Endodermal cell (in vitro differentiated cells): ENCODE measurements at regions not wholly inside any gene's neighbourhood (a gene's known extent, or its start where the extent isn't known, plus 50 kb on each side); places are given as distances from the start of the nearest gene placed in this dataset.

Experiments
- DNase-seq: peaks from one replicate; pipeline ENCODE4 v3.0.0-alpha.2; 2017
- H3K27ac ChIP-seq: 2 replicates; pipeline ENCODE4 v1.5.1; 2013; ENCODE audit warnings: mild to moderate bottlenecking, low read depth, low read length, moderate library complexity
- H3K27me3 ChIP-seq: 2 replicates; pipeline ENCODE4 v1.6.1; 2013; ENCODE audit warnings: mild to moderate bottlenecking, low read length, moderate library complexity; ENCODE audit not compliant: insufficient read depth, control insufficient read depth, poor library complexity, severe bottlenecking
- H3K36me3 ChIP-seq: 2 replicates; pipeline ENCODE4 v1.7.0; 2013; ENCODE audit warnings: mild to moderate bottlenecking, low read length, moderate library complexity; ENCODE audit not compliant: control insufficient read depth, insufficient read depth
- H3K4me1 ChIP-seq: one replicate; pipeline ENCODE4 v1.7.0; 2013; ENCODE audit warnings: low read length; ENCODE audit not compliant: control insufficient read depth, insufficient read depth
- H3K4me3 ChIP-seq: 2 replicates; pipeline ENCODE4 v1.5.1; 2013; ENCODE audit warnings: mild to moderate bottlenecking, low read length, moderate library complexity
- H3K9ac ChIP-seq: 2 replicates; pipeline ENCODE4 v1.6.1; 2013; ENCODE audit warnings: mild to moderate bottlenecking, low read length, moderate library complexity; ENCODE audit not compliant: poor library complexity, severe bottlenecking; ENCODE audit errors: extremely low read depth
- H3K9me3 ChIP-seq: 2 replicates; pipeline ENCODE4 v1.6.1; 2013; ENCODE audit warnings: mild to moderate bottlenecking, low read length, moderate library complexity; ENCODE audit not compliant: control insufficient read depth
- H3K27ac Mint-ChIP-seq: 2 replicates; pipeline ENCODE4 v1.8.0; 2020; ENCODE audit warnings: mixed read lengths
- H3K27me3 Mint-ChIP-seq: 2 replicates; pipeline ENCODE4 v1.8.0; 2021; ENCODE audit warnings: mild to moderate bottlenecking, mixed read lengths; ENCODE audit not compliant: insufficient read depth
- H3K36me3 Mint-ChIP-seq: 2 replicates; pipeline ENCODE4 v1.8.0; 2020; ENCODE audit warnings: low read depth, mixed read lengths
- H3K4me1 Mint-ChIP-seq: 2 replicates; pipeline ENCODE4 v1.8.0; 2020; ENCODE audit warnings: mixed read lengths
- H3K4me3 Mint-ChIP-seq: 2 replicates; pipeline ENCODE4 v1.8.0; 2020; ENCODE audit warnings: mild to moderate bottlenecking, moderate library complexity, mixed read lengths
- H3K9me3 Mint-ChIP-seq: 2 replicates; pipeline ENCODE4 v1.8.0; 2020; ENCODE audit warnings: mild to moderate bottlenecking, mixed read lengths
- CTCF ChIP-seq: fragments of 200-600 bp; sonication (generic); conservative IDR thresholded peaks from 2 replicates; pipeline ENCODE4 v1.5.0; 2021; ENCODE audit warnings: antibody characterized with exemption, mild to moderate bottlenecking
- WGBS, 2 experiments: methylation state at CpG; one replicate each; pipeline versions ENCODE4 v1.1.5 to v1.1.7; 2013; ENCODE audit warnings: missing lambda C conversion rate in 2 of 2, mixed read lengths in 1 of 2; ENCODE audit not compliant: insufficient coverage in 1 of 2, insufficient read length in 1 of 2; 5-methylcytosine and 5-hydroxymethylcytosine counted together

GRCh38 chr6:15906420-15907016, 222.4 kb upstream of the MYLIP start:
- Histone ChIP-seq H3K9me3 (no peaks in the 10 kb centered on the region), H3K4me3 (no peak overlapping the region), H3K4me1 (peaks cover 4% of the 10 kb centered on the region), H3K27me3 (no peaks in the 10 kb centered on the region), H3K36me3 (no peaks in the 10 kb centered on the region), H3K9ac (no peak overlapping the region), H3K27ac (no peak overlapping the region)
- DNase-seq, result no peak
- Mint-ChIP-seq H3K27ac (no peak overlapping the region), H3K27me3 (no peaks in the 10 kb centered on the region), H3K9me3 (no peaks in the 10 kb centered on the region), H3K36me3 (no peaks in the 10 kb centered on the region), H3K4me3 (no peak overlapping the region), H3K4me1 (peaks cover 46% of the 10 kb centered on the region)
- 83 to 94% methylated on average over 7 to 10 of the region's 10 CpGs for WGBS, 2 experiments
- no peak for TF ChIP-seq CTCF

GRCh38 chr6:15905488-15906419, 223.1 kb upstream of the MYLIP start:
- H3K36me3 ChIP-seq, result no peaks in the 10 kb centered on the region
- H3K9me3 Mint-ChIP-seq, result no peaks in the 10 kb centered on the region
- TF ChIP-seq CTCF, result no peak
- no peak overlapping the region for H3K4me3 Mint-ChIP-seq
- no peak overlapping the region for H3K27ac ChIP-seq
- H3K27me3 ChIP-seq, result no peaks in the 10 kb centered on the region
- no peak overlapping the region for H3K27ac Mint-ChIP-seq
- H3K36me3 Mint-ChIP-seq, result no peaks in the 10 kb centered on the region
- WGBS, 2 experiments, result 83 to 88% methylated on average over 2 to 8 of the region's 8 CpGs
- no peak overlapping the region for H3K4me3 ChIP-seq
- DNase-seq, result no peak
- H3K4me1 ChIP-seq, result peaks cover 4% of the 10 kb centered on the region
- no peaks in the 10 kb centered on the region for H3K9me3 ChIP-seq
- H3K4me1 Mint-ChIP-seq, result peaks cover 51% of the 10 kb centered on the region
- H3K9ac ChIP-seq, result no peak overlapping the region
- no peaks in the 10 kb centered on the region for H3K27me3 Mint-ChIP-seq

GRCh38 chr6:15904651-15905376, 224.1 kb upstream of the MYLIP start:
- H3K9me3 Mint-ChIP-seq, result no peaks in the 10 kb centered on the region
- peaks cover 47% of the 10 kb centered on the region for H3K4me1 Mint-ChIP-seq
- H3K4me3 ChIP-seq, result no peak overlapping the region
- H3K36me3 Mint-ChIP-seq, result no peaks in the 10 kb centered on the region
- peaks cover 4% of the 10 kb centered on the region for H3K4me1 ChIP-seq
- 53 to 75% methylated on average over 3 to 6 of the region's 6 CpGs for WGBS, 2 experiments
- no peak for TF ChIP-seq CTCF
- H3K27me3 ChIP-seq, result no peaks in the 10 kb centered on the region
- no peaks in the 10 kb centered on the region for H3K27me3 Mint-ChIP-seq
- H3K9me3 ChIP-seq, result no peaks in the 10 kb centered on the region
- H3K4me3 Mint-ChIP-seq, result no peak overlapping the region
- no peak overlapping the region for H3K27ac Mint-ChIP-seq
- no peak for DNase-seq
- H3K9ac ChIP-seq, result no peak overlapping the region
- H3K36me3 ChIP-seq, result no peaks in the 10 kb centered on the region
- no peak overlapping the region for H3K27ac ChIP-seq
